ENCODE measurements at regions not wholly inside any gene's neighbourhood (a gene's known extent, or its start where the extent isn't known, plus 50 kb on each side); places are given as distances from the start of the nearest gene placed in this dataset. TPM values are rescaled to one million over a fixed set of nuclear protein-coding genes. Genes with fewer than 3 reads are reported as not detected.

DNA sequence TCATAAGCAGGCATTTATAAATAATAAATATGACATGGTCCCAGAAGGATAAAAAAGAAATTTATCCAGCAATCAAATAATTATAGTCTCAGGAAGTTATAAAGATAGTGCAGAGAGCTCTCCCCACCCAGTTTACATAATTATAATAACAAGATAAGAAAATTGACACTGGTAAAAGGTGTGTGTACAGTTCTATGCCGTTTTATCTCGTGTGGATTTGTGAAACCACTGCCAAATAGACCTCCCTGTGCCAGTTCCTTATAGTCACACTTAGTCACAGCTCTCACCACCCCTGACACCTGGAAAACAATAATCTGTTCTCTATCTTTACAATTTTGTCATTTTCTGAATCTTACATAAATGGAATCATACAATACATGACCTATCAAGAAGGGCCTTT lies 320.1 kb downstream of the KBTBD8 start:
- TF ChIP-seq, protein P1, sequence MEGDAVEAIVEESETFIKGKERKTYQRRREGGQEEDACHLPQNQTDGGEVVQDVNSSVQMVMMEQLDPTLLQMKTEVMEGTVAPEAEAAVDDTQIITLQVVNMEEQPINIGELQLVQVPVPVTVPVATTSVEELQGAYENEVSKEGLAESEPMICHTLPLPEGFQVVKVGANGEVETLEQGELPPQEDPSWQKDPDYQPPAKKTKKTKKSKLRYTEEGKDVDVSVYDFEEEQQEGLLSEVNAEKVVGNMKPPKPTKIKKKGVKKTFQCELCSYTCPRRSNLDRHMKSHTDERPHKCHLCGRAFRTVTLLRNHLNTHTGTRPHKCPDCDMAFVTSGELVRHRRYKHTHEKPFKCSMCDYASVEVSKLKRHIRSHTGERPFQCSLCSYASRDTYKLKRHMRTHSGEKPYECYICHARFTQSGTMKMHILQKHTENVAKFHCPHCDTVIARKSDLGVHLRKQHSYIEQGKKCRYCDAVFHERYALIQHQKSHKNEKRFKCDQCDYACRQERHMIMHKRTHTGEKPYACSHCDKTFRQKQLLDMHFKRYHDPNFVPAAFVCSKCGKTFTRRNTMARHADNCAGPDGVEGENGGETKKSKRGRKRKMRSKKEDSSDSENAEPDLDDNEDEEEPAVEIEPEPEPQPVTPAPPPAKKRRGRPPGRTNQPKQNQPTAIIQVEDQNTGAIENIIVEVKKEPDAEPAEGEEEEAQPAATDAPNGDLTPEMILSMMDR (IDR thresholded peaks at IDR 0.05; ENCODE audit: unreplicated experiment), result no peak
- no peak overlapping the region for H3K4me3 Mint-ChIP-seq (ENCODE audit: low read depth)
- H3K27me3 Mint-ChIP-seq, result no peaks in the 10 kb centered on the region
- H3K36me3 Mint-ChIP-seq (ENCODE audit: insufficient read depth), result no peaks in the 10 kb centered on the region
- no peak overlapping the region for H3K27ac Mint-ChIP-seq
- no peak for DNase-seq (ENCODE audit: low spot score, unreplicated experiment)
- H3K9me3 Mint-ChIP-seq (ENCODE audit: low read depth), result peaks cover 4% of the 10 kb centered on the region
- H3K4me1 Mint-ChIP-seq (ENCODE audit: low read depth), result no peaks in the 10 kb centered on the region

DNA sequence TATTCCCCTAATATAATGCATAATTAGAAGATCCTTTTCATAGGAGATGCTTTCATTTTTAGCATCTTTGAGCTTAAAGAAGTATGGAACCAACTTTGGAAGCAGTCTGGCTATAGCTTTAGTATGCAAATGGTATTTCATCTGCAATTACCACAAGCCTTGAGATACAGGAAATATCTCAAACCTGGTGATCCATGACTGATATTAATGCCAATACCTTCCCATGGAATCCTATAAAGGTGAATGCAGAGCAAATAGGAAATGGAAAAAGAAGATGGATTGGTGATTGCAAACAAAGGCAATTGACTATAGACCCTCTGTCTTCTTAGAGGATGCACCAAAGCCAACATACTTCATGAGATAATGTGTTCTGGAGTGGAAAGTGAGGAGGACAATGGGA lies 326.4 kb downstream of the KBTBD8 start:
- no peak for DNase-seq (ENCODE audit: low spot score, unreplicated experiment)
- Mint-ChIP-seq H3K9me3 (ENCODE audit: low read depth) (peaks cover 4% of the 10 kb centered on the region), H3K27me3 (no peaks in the 10 kb centered on the region), H3K27ac (no peak overlapping the region), H3K4me1 (ENCODE audit: low read depth) (no peaks in the 10 kb centered on the region), H3K4me3 (ENCODE audit: low read depth) (no peak overlapping the region), H3K36me3 (ENCODE audit: insufficient read depth) (no peaks in the 10 kb centered on the region)
- TF ChIP-seq, protein P1 (IDR thresholded peaks at IDR 0.05; ENCODE audit: unreplicated experiment), result no peak

Small RNA genes lying in the stretch of these regions (microRNA-seq; reads per million reads assigned to microRNA genes)
- not detected for gene MIR4272 (ENCODE audit: borderline number of aligned reads, unreplicated experiment)
